ENCODE measurements at regions not wholly inside any gene's neighbourhood (a gene's known extent, or its start where the extent isn't known, plus 50 kb on each side); places are given as distances from the start of the nearest gene placed in this dataset.

- no peak for TF ChIP-seq CTCF (IDR thresholded peaks at IDR 0.05)
- TF ChIP-seq REST (IDR thresholded peaks at IDR 0.05; ENCODE audit: insufficient read depth in 1 of 2, low read depth in 2 of 2, low read length in 1 of 2) = no peak
These were observed 145.0 kb downstream of the HTR1B start for GRCh38 chr6:77318256-77318655.

Measured in Panc1 (cell line).